Transverse colon (tissue), 3 donors: ENCODE measurements at regions not wholly inside any gene's neighbourhood (a gene's known extent, or its start where the extent isn't known, plus 50 kb on each side); places are given as distances from the start of the nearest gene placed in this dataset.

Experiments
- POLR2A ChIP-seq: fragments of 450-650 bp; IDR thresholded peaks from one replicate; pipeline ENCODE4 v1.6.1; 2016; ENCODE audit warnings: antibody characterized with exemption, mild to moderate bottlenecking, moderate library complexity
- TF ChIP-seq, protein P1 (sequence below), 5 experiments: fragments of 200-600 bp in 3 of 5; fragments of 450-650 bp in 2 of 5; sonication (generic) in 3 of 5; IDR thresholded peaks; 1 replicate in 2 of 5; 2 replicates in 3 of 5; pipeline ENCODE4 v1.5.1; 2016 to 2017; ENCODE audit warnings: antibody characterized with exemption in 5 of 5, inconsistent platforms in 3 of 5, mild to moderate bottlenecking in 2 of 5, moderate library complexity in 1 of 5

DNA sequence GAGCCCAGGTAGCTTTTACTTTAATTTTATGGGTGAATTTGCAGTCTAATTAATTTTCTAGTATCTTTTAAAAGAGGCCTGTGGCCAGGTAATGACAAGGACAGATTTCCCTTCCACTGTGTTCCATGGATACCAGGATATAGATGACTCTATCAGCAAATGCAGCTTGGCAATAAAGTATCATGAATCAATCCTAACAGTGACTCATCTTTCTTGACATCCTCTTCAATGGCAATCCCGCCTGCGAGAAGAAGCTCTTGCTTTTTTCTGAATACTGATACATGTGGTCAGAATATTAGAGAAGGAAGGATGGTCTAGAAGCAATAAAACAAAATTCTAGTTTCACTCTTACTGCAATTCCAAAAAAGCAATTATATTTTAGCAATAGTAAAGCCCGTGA, 267.8 kb downstream of the DTHD1 start:
- TF ChIP-seq, protein P1, sequence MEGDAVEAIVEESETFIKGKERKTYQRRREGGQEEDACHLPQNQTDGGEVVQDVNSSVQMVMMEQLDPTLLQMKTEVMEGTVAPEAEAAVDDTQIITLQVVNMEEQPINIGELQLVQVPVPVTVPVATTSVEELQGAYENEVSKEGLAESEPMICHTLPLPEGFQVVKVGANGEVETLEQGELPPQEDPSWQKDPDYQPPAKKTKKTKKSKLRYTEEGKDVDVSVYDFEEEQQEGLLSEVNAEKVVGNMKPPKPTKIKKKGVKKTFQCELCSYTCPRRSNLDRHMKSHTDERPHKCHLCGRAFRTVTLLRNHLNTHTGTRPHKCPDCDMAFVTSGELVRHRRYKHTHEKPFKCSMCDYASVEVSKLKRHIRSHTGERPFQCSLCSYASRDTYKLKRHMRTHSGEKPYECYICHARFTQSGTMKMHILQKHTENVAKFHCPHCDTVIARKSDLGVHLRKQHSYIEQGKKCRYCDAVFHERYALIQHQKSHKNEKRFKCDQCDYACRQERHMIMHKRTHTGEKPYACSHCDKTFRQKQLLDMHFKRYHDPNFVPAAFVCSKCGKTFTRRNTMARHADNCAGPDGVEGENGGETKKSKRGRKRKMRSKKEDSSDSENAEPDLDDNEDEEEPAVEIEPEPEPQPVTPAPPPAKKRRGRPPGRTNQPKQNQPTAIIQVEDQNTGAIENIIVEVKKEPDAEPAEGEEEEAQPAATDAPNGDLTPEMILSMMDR (IDR thresholded peaks at IDR 0.05), result no peak
- no peak for TF ChIP-seq POLR2A
